Mesodermal cell (in vitro differentiated cells): ENCODE measurements at regions not wholly inside any gene's neighbourhood (a gene's known extent, or its start where the extent isn't known, plus 50 kb on each side); places are given as distances from the start of the nearest gene placed in this dataset.
"Not testable (repeated sequence)": the region's sequence is repeated elsewhere in the genome, so short reads cannot be mapped to it uniquely, and the experiment has no call there.

Source experiments
- H3K27ac ChIP-seq: 2 replicates; pipeline ENCODE4 v1.7.0; 2013; ENCODE audit warnings: mild to moderate bottlenecking, low read depth, low read length, moderate library complexity; ENCODE audit not compliant: severe bottlenecking
- H3K36me3 ChIP-seq: 2 replicates; pipeline ENCODE4 v1.7.1; 2013; ENCODE audit warnings: mild to moderate bottlenecking, low read length, moderate library complexity; ENCODE audit not compliant: control insufficient read depth, insufficient read depth
- H3K4me1 ChIP-seq: one replicate; pipeline ENCODE4 v1.7.1; 2013; ENCODE audit warnings: mild to moderate bottlenecking, low read length; ENCODE audit not compliant: insufficient read depth, control insufficient read depth, poor library complexity, severe bottlenecking
- H3K4me3 ChIP-seq: 2 replicates; pipeline ENCODE4 v1.7.0; 2013; ENCODE audit warnings: low read length, control low read depth, mild to moderate bottlenecking; ENCODE audit not compliant: insufficient read depth, poor library complexity, severe bottlenecking; ENCODE audit errors: extremely low read depth
- H3K9me3 ChIP-seq: 2 replicates; pipeline ENCODE4 v1.7.1; 2013; ENCODE audit warnings: mild to moderate bottlenecking, low read length, moderate library complexity; ENCODE audit not compliant: control insufficient read depth
- WGBS, 2 experiments: methylation state at CpG; one replicate each; pipeline ENCODE4 v1.1.5; 2013; ENCODE audit warnings: missing lambda C conversion rate in 2 of 2; ENCODE audit not compliant: insufficient coverage in 2 of 2; 5-methylcytosine and 5-hydroxymethylcytosine counted together

DNA sequence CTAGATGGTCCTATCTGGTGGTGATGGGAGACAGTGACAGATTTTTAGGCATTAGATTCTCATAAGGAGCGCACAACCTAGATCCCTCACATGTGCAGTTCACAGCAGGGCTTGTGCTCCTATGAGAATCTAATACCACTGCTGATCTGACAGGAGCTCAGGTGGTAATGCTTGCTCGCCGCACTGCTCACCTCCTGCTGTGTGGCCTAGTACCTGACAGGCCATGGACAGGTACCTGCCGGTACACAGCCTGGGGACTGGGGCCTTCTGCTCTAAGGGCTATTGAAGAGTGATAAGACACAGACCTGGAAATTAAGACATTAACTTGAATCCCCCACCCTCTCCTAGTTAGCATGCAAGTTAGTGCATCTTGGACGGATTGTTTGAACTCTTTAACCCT lies 64.4 kb downstream of the KLRB1 start:
- not testable (repeated sequence) for H3K36me3 ChIP-seq, H3K9me3 ChIP-seq, H3K4me1 ChIP-seq, H3K4me3 ChIP-seq, H3K27ac ChIP-seq
- WGBS, 2 experiments: 100% methylated on average over 1 to 4 of the region's 5 CpGs

DNA sequence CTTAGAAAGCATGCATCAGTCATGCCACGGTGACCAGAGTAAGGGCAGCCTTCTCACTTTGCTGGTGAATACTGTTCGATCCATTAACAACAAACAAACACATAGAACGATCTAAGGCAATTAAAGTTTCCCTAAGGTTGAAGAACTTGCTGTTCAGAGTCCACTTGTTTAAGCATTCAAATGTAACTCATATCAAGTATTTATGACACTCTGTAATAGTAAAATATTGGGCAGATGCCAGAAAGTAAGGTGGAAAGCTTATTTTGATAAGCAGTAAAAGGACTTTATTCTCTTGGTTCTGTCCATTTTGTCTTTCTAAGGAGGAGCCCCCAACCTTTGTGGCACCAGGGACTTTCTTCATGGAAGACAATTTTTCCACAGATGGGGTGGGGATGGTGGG lies 64.9 kb downstream of the KLRB1 start:
- H3K4me3 ChIP-seq, H3K4me1 ChIP-seq, H3K36me3 ChIP-seq, H3K27ac ChIP-seq, H3K9me3 ChIP-seq: not testable (repeated sequence)
- no CpG with 5 or more reads among the region's 3 CpGs for WGBS, 2 experiments

DNA sequence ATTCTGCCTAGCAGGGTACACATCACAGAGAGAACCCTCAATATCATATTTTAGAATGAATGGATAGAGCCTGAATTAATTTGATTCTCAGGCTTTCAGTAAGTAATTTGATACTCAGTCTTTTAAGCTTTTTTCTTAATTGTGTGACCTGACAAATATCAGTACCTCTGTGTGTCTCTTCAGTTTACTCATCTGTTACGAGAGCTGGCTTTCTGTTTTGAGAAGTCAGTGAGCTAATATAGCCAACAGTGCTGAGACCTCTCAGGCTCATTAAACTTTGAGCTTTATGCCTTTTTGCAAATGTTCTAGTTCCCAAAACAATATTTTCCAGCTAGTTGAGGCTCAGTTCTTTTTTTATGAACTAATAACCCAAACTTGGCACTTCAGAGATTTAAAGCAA lies 91.8 kb downstream of the KLRB1 start:
- H3K4me3 ChIP-seq, H3K9me3 ChIP-seq, H3K4me1 ChIP-seq, H3K27ac ChIP-seq, H3K36me3 ChIP-seq: not testable (repeated sequence)
- 75% methylated on average over 1 of the region's 1 CpG; no CpG with 5 or more reads in 1 of the 2 experiments for WGBS, 2 experiments

DNA sequence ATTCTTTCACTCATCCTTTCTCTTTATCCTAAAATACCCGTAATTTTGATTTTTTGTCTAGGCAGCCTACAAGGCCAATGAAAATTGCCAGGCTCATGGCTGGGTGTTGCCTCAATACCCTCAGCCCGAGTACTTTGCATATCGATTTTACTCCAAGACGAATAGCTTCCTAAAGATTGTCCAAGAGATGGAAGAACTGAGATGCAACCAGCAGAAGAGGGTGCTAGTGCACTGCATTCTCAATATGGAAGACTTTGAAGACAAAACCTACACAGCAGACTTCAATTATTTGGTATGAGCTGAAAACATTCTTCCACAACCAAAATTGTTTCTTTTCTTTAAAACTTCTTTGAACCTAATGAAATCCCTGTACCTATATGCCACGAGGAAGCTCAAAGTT lies 95.0 kb downstream of the KLRB1 start:
- not testable (repeated sequence) for H3K36me3 ChIP-seq, H3K4me1 ChIP-seq, H3K4me3 ChIP-seq, H3K27ac ChIP-seq, H3K9me3 ChIP-seq
- no CpG with 5 or more reads among the region's 5 CpGs for WGBS, 2 experiments

DNA sequence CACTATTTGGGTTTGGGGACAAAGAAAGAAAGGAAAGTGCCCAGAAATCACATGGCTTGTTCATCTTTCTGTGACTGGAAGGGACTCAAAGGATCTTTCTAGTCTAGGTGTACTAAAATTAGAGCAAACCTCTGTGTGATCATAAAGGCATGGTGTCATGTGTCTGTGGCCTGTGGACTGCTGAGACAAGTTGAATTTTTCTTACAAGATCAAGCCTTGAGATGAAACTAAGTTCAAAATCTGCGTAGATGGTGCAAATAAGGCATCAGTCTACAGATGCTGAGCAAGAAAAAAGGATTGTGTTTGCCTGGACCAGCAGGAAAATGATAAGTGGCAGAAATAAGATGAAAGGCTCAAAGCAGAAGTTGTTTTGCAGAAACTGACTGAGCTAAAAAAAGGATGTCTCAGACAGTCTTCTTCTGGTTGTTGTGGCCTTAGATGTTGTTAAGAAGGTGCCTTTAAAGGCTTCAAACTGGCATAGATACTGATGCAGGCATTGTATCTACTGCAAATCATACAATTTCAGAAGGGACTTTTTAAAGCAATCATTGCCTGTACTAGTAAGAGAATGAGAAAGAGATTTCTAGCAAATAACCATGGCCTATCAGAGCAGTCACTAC lies 97.2 kb downstream of the KLRB1 start:
- H3K4me1 ChIP-seq, H3K9me3 ChIP-seq, H3K27ac ChIP-seq, H3K4me3 ChIP-seq, H3K36me3 ChIP-seq: not testable (repeated sequence)
- WGBS, 2 experiments: 86 to 90% methylated on average over 1 of the region's 1 CpG

DNA sequence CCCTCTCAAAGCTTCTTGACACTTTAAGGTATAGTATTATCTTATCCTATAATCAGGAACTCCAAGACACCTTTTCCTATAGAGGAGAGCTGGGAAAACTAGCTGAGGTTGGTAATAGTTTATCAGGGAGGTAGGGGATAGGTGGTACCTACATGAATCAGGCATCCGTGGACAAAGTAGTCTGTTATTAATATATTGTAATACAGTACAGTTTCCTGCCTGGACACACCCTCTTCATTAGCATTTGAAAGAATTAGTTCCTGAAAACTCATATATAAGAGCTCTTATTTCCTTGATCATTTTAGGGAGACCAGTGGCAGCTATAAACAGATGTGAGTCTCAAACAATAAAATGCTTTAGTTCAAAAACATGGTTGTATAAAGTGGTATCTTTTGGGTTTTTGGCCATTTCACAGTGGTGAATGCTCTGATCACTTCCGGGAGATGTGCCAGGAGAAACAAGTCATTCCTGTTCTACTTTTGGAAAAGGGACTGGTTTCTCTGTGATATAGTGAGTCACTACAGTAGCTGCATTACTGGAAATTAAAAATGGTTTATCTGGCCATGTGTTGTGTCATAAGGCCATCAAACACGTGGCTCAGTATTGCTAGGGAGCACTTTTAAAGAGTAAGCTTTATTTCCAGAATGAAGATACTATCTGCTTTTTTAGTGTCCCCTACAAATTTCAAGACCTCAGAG lies 98.1 kb downstream of the KLRB1 start:
- Histone ChIP-seq H3K36me3 (no peaks in the 10 kb centered on the region), H3K27ac (no peak overlapping the region), H3K4me3 (no peak overlapping the region), H3K4me1 (no peaks in the 10 kb centered on the region), H3K9me3 (no peaks in the 10 kb centered on the region)
- 85 to 86% methylated on average over 1 to 2 of the region's 3 CpGs for WGBS, 2 experiments

DNA sequence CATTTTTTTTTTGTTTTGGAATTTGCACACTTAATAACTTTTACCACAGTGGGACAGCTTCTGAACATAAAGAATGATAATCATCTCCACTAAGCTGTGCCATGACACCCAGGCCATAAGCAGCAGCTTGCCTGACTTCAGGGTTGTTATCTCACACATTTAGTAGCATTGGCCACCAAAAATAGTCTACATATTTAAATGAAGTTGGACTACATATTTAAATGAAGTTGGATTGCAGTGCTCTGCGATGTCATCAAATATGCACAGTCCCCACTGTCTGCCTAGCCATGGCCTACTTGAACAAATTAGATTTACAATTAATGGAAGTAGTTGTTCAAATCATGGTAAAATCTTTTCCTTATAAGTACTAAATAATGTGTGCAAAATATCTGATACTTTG lies 101.0 kb downstream of the KLRB1 start:
- Histone ChIP-seq H3K36me3 (no peaks in the 10 kb centered on the region), H3K27ac (no peak overlapping the region), H3K9me3 (no peaks in the 10 kb centered on the region), H3K4me3 (no peak overlapping the region), H3K4me1 (no peaks in the 10 kb centered on the region)
- WGBS, 2 experiments: no CpG with 5 or more reads among the region's 1 CpG

DNA sequence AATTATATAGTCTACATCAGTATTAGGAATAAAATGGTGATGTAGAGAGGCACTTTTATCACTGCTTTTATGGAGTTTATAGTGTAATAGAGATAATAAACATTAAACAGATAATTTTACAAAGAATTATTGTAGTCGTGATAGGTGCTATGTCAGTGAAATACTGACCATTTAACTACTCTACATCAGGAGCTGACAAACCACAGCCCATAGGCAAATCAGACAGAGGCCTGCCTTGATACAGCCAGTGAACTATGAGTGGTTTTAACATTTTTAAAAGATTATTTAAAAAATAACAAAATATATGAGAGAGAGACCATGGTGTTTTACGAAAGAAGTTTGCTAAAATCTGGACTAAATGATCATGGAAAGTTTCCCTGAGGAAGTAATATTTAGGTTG lies 104.3 kb downstream of the KLRB1 start:
- H3K4me3 ChIP-seq, H3K27ac ChIP-seq, H3K9me3 ChIP-seq, H3K36me3 ChIP-seq, H3K4me1 ChIP-seq: not testable (repeated sequence)
- WGBS, 2 experiments: no CpG with 5 or more reads among the region's 2 CpGs

DNA sequence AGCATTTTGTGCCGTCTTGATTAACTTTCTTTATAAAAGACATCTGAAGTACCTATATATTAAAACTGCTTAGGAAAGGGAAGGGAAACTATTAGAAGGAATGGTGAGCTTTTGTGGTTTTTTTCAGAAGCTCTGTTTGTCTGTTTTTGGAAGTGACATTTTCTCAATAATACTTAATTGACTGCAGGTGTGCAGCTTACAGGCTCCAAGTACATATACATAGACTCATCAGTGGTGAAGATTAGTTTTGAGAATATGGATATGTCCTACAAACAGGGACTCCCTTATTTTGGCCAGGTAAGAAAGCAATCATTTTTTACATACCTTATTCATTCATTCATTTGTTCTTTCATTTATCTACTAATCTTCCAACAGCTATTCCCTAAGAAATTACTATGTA lies 104.9 kb downstream of the KLRB1 start:
- not testable (repeated sequence) for H3K9me3 ChIP-seq, H3K4me1 ChIP-seq, H3K4me3 ChIP-seq, H3K27ac ChIP-seq, H3K36me3 ChIP-seq
- no CpG with 5 or more reads among the region's 1 CpG for WGBS, 2 experiments

DNA sequence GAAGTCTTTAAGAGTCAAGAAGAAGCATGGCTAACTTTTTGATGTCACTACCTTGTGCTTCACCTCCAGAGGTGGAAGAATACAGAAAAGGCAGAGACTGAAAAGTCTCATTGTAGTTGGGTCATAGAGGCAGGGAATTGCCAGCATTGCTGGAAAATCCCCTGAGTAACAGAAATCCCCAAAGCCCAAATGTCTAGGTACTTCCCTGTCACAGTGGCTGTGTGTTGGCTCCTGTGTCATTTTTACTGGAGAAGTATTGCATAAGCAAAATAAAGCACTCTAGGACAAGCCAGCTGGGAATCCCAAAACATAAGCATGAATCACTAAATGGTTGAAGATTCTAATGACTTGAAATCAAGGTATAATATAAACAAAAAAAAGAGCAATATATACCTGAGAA lies 114.4 kb downstream of the KLRB1 start:
- not testable (repeated sequence) for H3K4me3 ChIP-seq, H3K9me3 ChIP-seq, H3K36me3 ChIP-seq, H3K27ac ChIP-seq, H3K4me1 ChIP-seq

DNA sequence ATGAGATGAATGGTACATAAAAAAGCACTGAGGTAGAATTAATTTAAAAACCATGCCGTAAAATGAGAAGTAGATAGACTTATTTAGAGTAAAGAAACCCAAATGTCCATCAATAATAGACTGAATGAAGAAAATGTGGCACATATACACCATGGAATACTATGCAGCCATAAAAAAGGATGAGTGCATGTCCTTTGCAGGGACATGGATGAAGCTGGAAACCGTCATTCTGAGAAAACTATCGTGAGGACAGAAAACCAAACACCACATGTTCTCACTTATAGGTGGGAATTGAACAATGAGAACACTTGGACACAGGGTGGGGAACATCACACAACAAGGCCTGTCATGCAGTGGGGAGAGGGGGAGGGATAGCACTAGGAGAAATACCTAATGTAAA lies 126.4 kb downstream of the KLRB1 start:
- not testable (repeated sequence) for H3K27ac ChIP-seq, H3K4me1 ChIP-seq, H3K4me3 ChIP-seq, H3K9me3 ChIP-seq, H3K36me3 ChIP-seq
- 58 to 60% methylated on average over 1 to 2 of the region's 3 CpGs for WGBS, 2 experiments
